ENCODE measurements at regions not wholly inside any gene's neighbourhood (a gene's known extent, or its start where the extent isn't known, plus 50 kb on each side); places are given as distances from the start of the nearest gene placed in this dataset.

DNA sequence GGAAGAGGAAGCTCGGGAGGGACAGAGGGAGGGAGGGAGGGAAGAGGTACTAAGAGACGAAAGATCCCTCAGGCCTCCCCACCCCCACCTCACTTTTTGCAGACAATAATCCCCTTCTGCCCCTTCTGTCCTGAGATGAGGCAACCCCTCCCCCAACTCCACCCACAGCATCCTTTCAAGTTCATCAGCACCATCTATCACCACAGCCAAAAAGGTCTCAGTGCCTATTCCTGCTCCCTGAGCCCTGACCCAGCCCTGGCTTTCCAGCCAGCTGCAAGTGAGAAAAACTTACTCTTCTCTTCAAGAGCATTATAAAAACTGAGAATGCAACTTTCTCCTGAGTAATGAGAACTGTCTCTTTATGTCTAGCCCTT, 133.2 kb upstream of the LRFN2 start:
- TF ChIP-seq, protein P1, sequence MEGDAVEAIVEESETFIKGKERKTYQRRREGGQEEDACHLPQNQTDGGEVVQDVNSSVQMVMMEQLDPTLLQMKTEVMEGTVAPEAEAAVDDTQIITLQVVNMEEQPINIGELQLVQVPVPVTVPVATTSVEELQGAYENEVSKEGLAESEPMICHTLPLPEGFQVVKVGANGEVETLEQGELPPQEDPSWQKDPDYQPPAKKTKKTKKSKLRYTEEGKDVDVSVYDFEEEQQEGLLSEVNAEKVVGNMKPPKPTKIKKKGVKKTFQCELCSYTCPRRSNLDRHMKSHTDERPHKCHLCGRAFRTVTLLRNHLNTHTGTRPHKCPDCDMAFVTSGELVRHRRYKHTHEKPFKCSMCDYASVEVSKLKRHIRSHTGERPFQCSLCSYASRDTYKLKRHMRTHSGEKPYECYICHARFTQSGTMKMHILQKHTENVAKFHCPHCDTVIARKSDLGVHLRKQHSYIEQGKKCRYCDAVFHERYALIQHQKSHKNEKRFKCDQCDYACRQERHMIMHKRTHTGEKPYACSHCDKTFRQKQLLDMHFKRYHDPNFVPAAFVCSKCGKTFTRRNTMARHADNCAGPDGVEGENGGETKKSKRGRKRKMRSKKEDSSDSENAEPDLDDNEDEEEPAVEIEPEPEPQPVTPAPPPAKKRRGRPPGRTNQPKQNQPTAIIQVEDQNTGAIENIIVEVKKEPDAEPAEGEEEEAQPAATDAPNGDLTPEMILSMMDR (conservative IDR thresholded peaks at IDR 0.05 in 1 of 2, IDR thresholded peaks at IDR 0.05 in 1 of 2; ENCODE audit: low read depth in 1 of 2, low read length in 2 of 2) = no peak
- TF ChIP-seq EZH2 (IDR thresholded peaks at IDR 0.05; ENCODE audit: low read length, missing control alignments) = no peak

Data from fibroblast of lung (primary cell).